H1 (cell line): ENCODE measurements at regions not wholly inside any gene's neighbourhood (a gene's known extent, or its start where the extent isn't known, plus 50 kb on each side); places are given as distances from the start of the nearest gene placed in this dataset.

Experiments
- CTCF ChIA-PET: fragments of 300-600 bp; sonication (Branson Sonifier 250); formaldehyde crosslinking; loops from one replicate; lab custom pipeline; 2021; ENCODE audit not compliant: partially characterized antibody; lab: Charles Lee
- POLR2A ChIA-PET: fragments of 300-600 bp; sonication (Branson Sonifier 250); formaldehyde crosslinking; loops from one replicate; lab custom pipeline; 2021; ENCODE audit warnings: inconsistent platforms; ENCODE audit not compliant: partially characterized antibody; lab: Charles Lee
- DNase-seq, 2 experiments: peaks; one replicate each; pipeline versions ENCODE4 v3.0.0 to v3.0.0-alpha.2; 2010 to 2022; ENCODE audit warnings: low spot score in 2 of 2, low read depth in 1 of 2, mixed read lengths in 1 of 2
- FAIRE-seq: peaks from 2 replicates; lab custom pipeline; 2011; peaks lifted over from hg19 to GRCh38; lab: Jason Lieb, UNC
- H2AFZ ChIP-seq: 2 replicates; pipeline ENCODE4 v1.8.1; 2012; ENCODE audit warnings: low read length, inconsistent platforms
- H2AK5ac ChIP-seq: 2 replicates; pipeline ENCODE4 v1.6.1; 2013; ENCODE audit warnings: low read depth, low read length
- H2BK120ac ChIP-seq: replicated peaks from 2 replicates; pipeline ENCODE3; 2013; ENCODE audit warnings: low read depth, low read length, inconsistent platforms
- H2BK12ac ChIP-seq: 2 replicates; pipeline ENCODE4 v1.6.1; 2013; ENCODE audit warnings: low read depth, low read length
- H2BK15ac ChIP-seq: 2 replicates; pipeline ENCODE4 v1.6.1; 2013; ENCODE audit warnings: low read length
- H2BK20ac ChIP-seq: 2 replicates; pipeline ENCODE4 v1.6.1; 2013; ENCODE audit warnings: low read length
- H2BK5ac ChIP-seq: 2 replicates; pipeline ENCODE4 v1.6.1; 2013; ENCODE audit warnings: low read depth, low read length
- H3K14ac ChIP-seq: 2 replicates; pipeline ENCODE4 v1.6.1; 2013; ENCODE audit warnings: inconsistent platforms; ENCODE audit not compliant: insufficient read length
- H3K18ac ChIP-seq: 2 replicates; pipeline ENCODE4 v1.6.1; 2013; ENCODE audit warnings: low read length; ENCODE audit errors: extremely low read depth
- H3K23ac ChIP-seq: 2 replicates; pipeline ENCODE4 v1.6.1; 2013; ENCODE audit warnings: inconsistent platforms; ENCODE audit not compliant: insufficient read length
- H3K23me2 ChIP-seq: 2 replicates; pipeline ENCODE4 v1.6.1; 2013; ENCODE audit warnings: low read depth, low read length
- H3K27ac ChIP-seq: 2 replicates; pipeline ENCODE4 v1.6.1; 2011; ENCODE audit warnings: low read depth, low read length, inconsistent platforms
- H3K27me3 ChIP-seq, 4 experiments: replicated peaks in 1 of 4; 1 replicate in 1 of 4; 2 replicates in 3 of 4; pipeline versions ENCODE4 v1.6.1 to v1.8.1; 2011 to 2013; ENCODE audit warnings: low read length in 3 of 4, mild to moderate bottlenecking in 3 of 4, inconsistent platforms in 2 of 4, mixed read lengths in 2 of 4, moderate library complexity in 1 of 4; ENCODE audit not compliant: control insufficient read depth in 3 of 4, insufficient read depth in 3 of 4; ENCODE audit errors: extremely low read depth in 1 of 4
- H3K36me3 ChIP-seq, 4 experiments: 2 replicates each; pipeline versions ENCODE4 v1.6.1 to v1.8.1; 2011 to 2013; ENCODE audit warnings: mild to moderate bottlenecking in 4 of 4, low read length in 3 of 4, moderate library complexity in 2 of 4, control low read depth in 1 of 4, inconsistent platforms in 1 of 4; ENCODE audit not compliant: insufficient read depth in 4 of 4, control insufficient read depth in 2 of 4
- H3K4ac ChIP-seq: replicated peaks from 2 replicates; pipeline ENCODE3; 2013; ENCODE audit warnings: low read length, low read depth, mixed read lengths, inconsistent platforms; ENCODE audit not compliant: insufficient read length
- H3K4me1 ChIP-seq, 4 experiments: replicated peaks in 1 of 4; 1 replicate in 1 of 4; 2 replicates in 3 of 4; pipeline versions ENCODE4 v1.6.1 to v1.8.1; 2011 to 2013; ENCODE audit warnings: low read length in 3 of 4, inconsistent platforms in 2 of 4, mixed read lengths in 1 of 4; ENCODE audit not compliant: insufficient read depth in 4 of 4, control insufficient read depth in 3 of 4
- H3K4me2 ChIP-seq, 2 experiments: 2 replicates each; pipeline versions ENCODE4 v1.6.1 to v1.8.1; 2011 to 2013; ENCODE audit warnings: low read depth in 2 of 2, low read length in 2 of 2, control low read depth in 1 of 2, inconsistent platforms in 1 of 2, mild to moderate bottlenecking in 1 of 2; ENCODE audit not compliant: insufficient read depth in 1 of 2
- H3K4me3 ChIP-seq, 4 experiments: fragments of 200-600, 300-600 bp in 1 of 4; sonication (generic), shearing (Covaris generic), sonication (Bioruptor Twin) in 1 of 4; 2 replicates each; pipeline versions ENCODE4 v1.5.1 to v1.8.1; 2011 to 2016; ENCODE audit warnings: low read length in 4 of 4, low read depth in 3 of 4, control low read depth in 2 of 4, inconsistent platforms in 2 of 4, mild to moderate bottlenecking in 2 of 4, mixed read lengths in 1 of 4, moderate library complexity in 1 of 4; ENCODE audit not compliant: insufficient read depth in 2 of 4; ENCODE audit errors: extremely low read depth in 1 of 4
- H3K56ac ChIP-seq: replicated peaks from 2 replicates; pipeline ENCODE3; 2013; ENCODE audit warnings: low read depth, mild to moderate bottlenecking, mixed read lengths, low read length, inconsistent platforms; ENCODE audit not compliant: insufficient read length
- H3K79me1 ChIP-seq: 2 replicates; pipeline ENCODE4 v1.6.1; 2013; ENCODE audit warnings: low read depth, low read length, control low read depth
- H3K79me2 ChIP-seq, 2 experiments: 2 replicates each; pipeline versions ENCODE4 v1.6.1 to v1.8.1; 2012 to 2013; ENCODE audit warnings: low read length in 2 of 2, mild to moderate bottlenecking in 2 of 2, inconsistent platforms in 1 of 2; ENCODE audit not compliant: insufficient read depth in 2 of 2, control insufficient read depth in 1 of 2
- H3K9ac ChIP-seq, 4 experiments: replicated peaks in 1 of 4; 1 replicate in 1 of 4; 2 replicates in 3 of 4; pipeline versions ENCODE4 v1.6.1 to v1.8.1; 2011 to 2013; ENCODE audit warnings: low read depth in 3 of 4, low read length in 3 of 4, control low read depth in 2 of 4, mild to moderate bottlenecking in 2 of 4, moderate library complexity in 2 of 4, inconsistent platforms in 1 of 4; ENCODE audit errors: extremely low read depth in 1 of 4
- H3K9me3 ChIP-seq, 2 experiments: 2 replicates each; pipeline versions ENCODE4 v1.6.1 to v1.8.1; 2012 to 2013; ENCODE audit warnings: mild to moderate bottlenecking in 2 of 2, moderate library complexity in 2 of 2, control low read depth in 1 of 2, inconsistent platforms in 1 of 2, low read depth in 1 of 2, low read length in 1 of 2, mixed read lengths in 1 of 2; ENCODE audit not compliant: insufficient read depth in 2 of 2
- H4K20me1 ChIP-seq, 2 experiments: replicated peaks in 1 of 2; 2 replicates each; pipeline versions ENCODE3 to v1.8.1; 2011 to 2013; ENCODE audit warnings: inconsistent platforms in 2 of 2, low read length in 2 of 2, mild to moderate bottlenecking in 1 of 2; ENCODE audit not compliant: insufficient read depth in 2 of 2, control insufficient read depth in 1 of 2
- H4K5ac ChIP-seq: 2 replicates; pipeline ENCODE4 v1.6.1; 2013; ENCODE audit warnings: low read length, low read depth, mixed read lengths, inconsistent platforms; ENCODE audit not compliant: insufficient read length
- H4K8ac ChIP-seq: 2 replicates; pipeline ENCODE4 v1.8.0; 2013; ENCODE audit warnings: mild to moderate bottlenecking, moderate library complexity, low read length, inconsistent platforms; ENCODE audit not compliant: insufficient read depth; ENCODE audit errors: extremely low read depth
- H4K91ac ChIP-seq: replicated peaks from 2 replicates; pipeline ENCODE3; 2013; ENCODE audit warnings: low read length, mixed read lengths, inconsistent platforms; ENCODE audit not compliant: insufficient read length
- CHD2 ChIP-seq: IDR thresholded peaks from 2 replicates; pipeline ENCODE4 v1.6.1; 2012; ENCODE audit warnings: low read length, improper control_type of control experiment
- CTBP2 ChIP-seq: IDR thresholded peaks from 2 replicates; pipeline ENCODE4 v1.7.0; 2011; ENCODE audit warnings: borderline replicate concordance, mild to moderate bottlenecking, moderate library complexity, mixed read lengths, low read length; ENCODE audit not compliant: insufficient read depth, insufficient read length
- GABPA ChIP-seq: IDR thresholded peaks from 2 replicates; pipeline ENCODE4 v1.6.1; 2011; ENCODE audit warnings: mild to moderate bottlenecking, low read length, moderate library complexity, borderline replicate concordance; ENCODE audit not compliant: insufficient read depth
- KDM1A ChIP-seq: fragments of 200-600, 300-600 bp; sonication (generic); IDR thresholded peaks from 2 replicates; pipeline ENCODE4 v1.7.1; 2016; ENCODE audit warnings: mild to moderate bottlenecking, low read length, borderline replicate concordance
- MAFK ChIP-seq: IDR thresholded peaks from 2 replicates; pipeline ENCODE4 v1.6.1; 2012; ENCODE audit warnings: low read depth, mild to moderate bottlenecking, improper control_type of control experiment, low read length
- NANOG ChIP-seq: IDR thresholded peaks from 2 replicates; pipeline ENCODE4 v1.6.1; 2011; ENCODE audit warnings: low read length, low read depth, mild to moderate bottlenecking, inconsistent platforms; ENCODE audit not compliant: insufficient read depth, poor library complexity, severe bottlenecking
- POLR2AphosphoS5 ChIP-seq: IDR thresholded peaks from 2 replicates; pipeline ENCODE4 v1.6.1; 2011; ENCODE audit warnings: low read depth, low read length
- POU5F1 ChIP-seq: IDR thresholded peaks from 2 replicates; pipeline ENCODE4 v1.6.1; 2011; ENCODE audit warnings: low read depth, mild to moderate bottlenecking, low read length, moderate library complexity
- RAD21 ChIP-seq, 2 experiments: IDR thresholded peaks in 1 of 2; conservative IDR thresholded peaks in 1 of 2; 2 replicates each; pipeline ENCODE4 v1.6.1; 2011; ENCODE audit warnings: low read depth in 2 of 2, low read length in 2 of 2, improper control_type of control experiment in 1 of 2, inconsistent platforms in 1 of 2, mild to moderate bottlenecking in 1 of 2, moderate library complexity in 1 of 2
- RBBP5 ChIP-seq: IDR thresholded peaks from 2 replicates; pipeline ENCODE4 v1.7.1; 2012; ENCODE audit warnings: low read depth, mild to moderate bottlenecking, inconsistent platforms, low read length, moderate library complexity, borderline replicate concordance
- RXRA ChIP-seq: IDR thresholded peaks from 2 replicates; pipeline ENCODE4 v1.6.1; 2011; ENCODE audit warnings: low read depth, mild to moderate bottlenecking, low read length, moderate library complexity; ENCODE audit not compliant: insufficient read depth
- SIX5 ChIP-seq: IDR thresholded peaks from 2 replicates; pipeline ENCODE4 v1.6.1; 2011; ENCODE audit warnings: mild to moderate bottlenecking, low read depth, low read length
- SP1 ChIP-seq: IDR thresholded peaks from 2 replicates; pipeline ENCODE4 v1.6.1; 2011; ENCODE audit warnings: low read depth, low read length
- SP4 ChIP-seq: IDR thresholded peaks from 2 replicates; pipeline ENCODE4 v1.6.1; 2012; ENCODE audit warnings: low read length, inconsistent platforms
- SUZ12 ChIP-seq: fragments of 200-600 bp; sonication (generic); IDR thresholded peaks from 2 replicates; pipeline ENCODE4 v1.6.1; 2012; ENCODE audit warnings: mild to moderate bottlenecking, inconsistent platforms, low read length, moderate library complexity, mixed read lengths
- TEAD4 ChIP-seq: IDR thresholded peaks from 2 replicates; pipeline ENCODE4 v1.6.1; 2012; ENCODE audit warnings: low read depth, low read length, inconsistent platforms, mixed read lengths

DNA sequence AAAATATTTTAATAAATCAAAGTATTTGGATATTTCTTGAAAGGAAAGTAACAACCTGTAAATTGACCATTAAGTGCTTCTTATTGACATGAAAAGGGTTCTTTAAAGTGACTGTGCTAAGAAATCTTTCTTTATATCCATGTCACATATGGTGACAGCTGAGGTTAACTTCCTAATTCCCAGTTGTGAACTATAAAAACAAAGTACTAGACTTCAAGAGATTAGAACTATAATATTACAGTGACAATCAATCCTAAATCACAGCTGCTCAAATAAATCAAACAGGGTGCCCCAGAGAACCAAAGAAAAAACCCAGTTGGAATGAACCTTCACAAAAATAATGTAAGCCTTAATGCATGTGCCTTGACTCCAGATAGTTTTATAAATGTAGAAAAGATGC lies 332.6 kb upstream of the PDE4D start:
- Histone ChIP-seq H3K79me2 (no peaks in the 10 kb centered on the region), H2BK12ac (no peak overlapping the region), H3K23ac (no peak overlapping the region), H3K56ac (no peak overlapping the region), H3K27ac (no peak overlapping the region), H2BK120ac (no peak overlapping the region), H3K4ac (no peak overlapping the region), H4K5ac (no peak overlapping the region), H3K9ac (no peak overlapping the region), H4K91ac (no peak overlapping the region), H3K4me2 (no peak overlapping the region), H2AFZ (no peak overlapping the region), H3K79me1 (no peaks in the 10 kb centered on the region), H3K36me3 (no peaks in the 10 kb centered on the region), H3K27me3 (no peaks in the 10 kb centered on the region), H4K20me1 (no peaks in the 10 kb centered on the region), H3K4me3 (no peak overlapping the region), H2AK5ac (no peak overlapping the region), H3K23me2 (no peaks in the 10 kb centered on the region; the same call in 1 of the 2 replicates), H2BK20ac (no peak overlapping the region), H3K18ac (no peak overlapping the region), H3K14ac (no peak overlapping the region), H2BK5ac (no peak overlapping the region), H2BK15ac (no peak overlapping the region), H3K4me1 (no peaks in the 10 kb centered on the region), H4K8ac (no peak overlapping the region), H3K9me3 (no peaks in the 10 kb centered on the region)
- FAIRE-seq, result no peak
- no peak for DNase-seq
- TF ChIP-seq POLR2AphosphoS5 (no peak), SP4 (no peak), MAFK (no peak), TEAD4 (no peak), CTBP2 (no peak), NANOG (no peak), RBBP5 (no peak), RAD21 (IDR thresholded peaks at IDR 0.05 in 1 of 2, conservative IDR thresholded peaks at IDR 0.05 in 1 of 2; ENCODE audit: low read depth in 2 of 2, low read length in 2 of 2) (no peak), SUZ12 (no peak), POU5F1 (no peak), CHD2 (no peak), SIX5 (no peak), GABPA (no peak), RXRA (no peak), SP1 (no peak), KDM1A (no peak)
- CTCF ChIA-PET, result no interaction called here
- POLR2A ChIA-PET, result no interaction called here
